ENCODE measurements at regions not wholly inside any gene's neighbourhood (a gene's known extent, or its start where the extent isn't known, plus 50 kb on each side); places are given as distances from the start of the nearest gene placed in this dataset.

GRCh38 chr11:26072614-26073153 lies 259.2 kb upstream of the ANO3 start:
- Histone ChIP-seq H3K27ac (no peak overlapping the region), H3K36me3 (ENCODE audit: low read depth) (no peaks in the 10 kb centered on the region), H3K4me3 (no peak overlapping the region), H3K4me1 (ENCODE audit: insufficient read depth) (no peaks in the 10 kb centered on the region), H3K9ac (no peak overlapping the region), H3K79me2 (ENCODE audit: insufficient read depth) (no peaks in the 10 kb centered on the region), H3K9me2 (ENCODE audit: insufficient read depth) (no peaks in the 10 kb centered on the region), H3K4me2 (ENCODE audit: unreplicated experiment) (no peak overlapping the region), H4K20me1 (ENCODE audit: insufficient read depth) (no peaks in the 10 kb centered on the region), H3F3A (ENCODE audit: insufficient read depth) (no peaks in the 10 kb centered on the region), H3K9me3 (ENCODE audit: low read depth) (no peaks in the 10 kb centered on the region), H3K27me3 (replicated peaks; ENCODE audit: insufficient read depth) (no peaks in the 10 kb centered on the region), H2AFZ (no peak overlapping the region)
- WGBS, 2 experiments (ENCODE audit: low coverage in 1 of 2, low lambda C conversion rate in 2 of 2, missing lambda C conversion rate in 2 of 2): 57 to 75% methylated on average over 3 of the region's 3 CpGs
- DNase-seq: no peak
- TF ChIP-seq EZH2 (IDR thresholded peaks at IDR 0.05; ENCODE audit: insufficient read depth, poor library complexity, severe bottlenecking) (no peak), EZH2phosphoT487 (IDR thresholded peaks at IDR 0.05; ENCODE audit: insufficient read depth, low read depth) (no peak)
- in situ Hi-C loops (cut with MboI): no loop called here

GRCh38 chr11:26073646-26074045 lies 258.3 kb upstream of the ANO3 start:
- H3K9ac ChIP-seq: no peak overlapping the region
- H3K27ac ChIP-seq: no peak overlapping the region
- no peaks in the 10 kb centered on the region for H3K9me3 ChIP-seq (ENCODE audit: low read depth)
- no peaks in the 10 kb centered on the region for H3K27me3 ChIP-seq (replicated peaks; ENCODE audit: insufficient read depth)
- no peaks in the 10 kb centered on the region for H3K79me2 ChIP-seq (ENCODE audit: insufficient read depth)
- H3F3A ChIP-seq (ENCODE audit: insufficient read depth): no peaks in the 10 kb centered on the region
- no peaks in the 10 kb centered on the region for H3K9me2 ChIP-seq (ENCODE audit: insufficient read depth)
- TF ChIP-seq EZH2 (IDR thresholded peaks at IDR 0.05; ENCODE audit: insufficient read depth, poor library complexity, severe bottlenecking) (no peak), EZH2phosphoT487 (IDR thresholded peaks at IDR 0.05; ENCODE audit: insufficient read depth, low read depth) (no peak)
- no peak overlapping the region for H3K4me3 ChIP-seq
- H3K4me1 ChIP-seq (ENCODE audit: insufficient read depth): no peaks in the 10 kb centered on the region
- H3K36me3 ChIP-seq (ENCODE audit: low read depth): no peaks in the 10 kb centered on the region
- H2AFZ ChIP-seq: no peak overlapping the region
- no peaks in the 10 kb centered on the region for H4K20me1 ChIP-seq (ENCODE audit: insufficient read depth)
- in situ Hi-C loops (cut with MboI): no loop called here
- no peak for DNase-seq
- no peak overlapping the region for H3K4me2 ChIP-seq (ENCODE audit: unreplicated experiment)

GRCh38 chr11:26076233-26076990 lies 255.5 kb upstream of the ANO3 start:
- Histone ChIP-seq H3K27me3 (replicated peaks; ENCODE audit: insufficient read depth) (no peaks in the 10 kb centered on the region), H3K27ac (no peak overlapping the region), H3K4me1 (ENCODE audit: insufficient read depth) (no peaks in the 10 kb centered on the region), H3K4me2 (ENCODE audit: unreplicated experiment) (no peak overlapping the region), H3K79me2 (ENCODE audit: insufficient read depth) (no peaks in the 10 kb centered on the region), H3F3A (ENCODE audit: insufficient read depth) (no peaks in the 10 kb centered on the region), H4K20me1 (ENCODE audit: insufficient read depth) (no peaks in the 10 kb centered on the region), H3K9ac (no peak overlapping the region), H2AFZ (no peak overlapping the region), H3K9me3 (ENCODE audit: low read depth) (no peaks in the 10 kb centered on the region), H3K4me3 (no peak overlapping the region), H3K36me3 (ENCODE audit: low read depth) (no peaks in the 10 kb centered on the region), H3K9me2 (ENCODE audit: insufficient read depth) (no peaks in the 10 kb centered on the region)
- 72 to 78% methylated on average over 3 of the region's 3 CpGs for WGBS, 2 experiments (ENCODE audit: low coverage in 1 of 2, low lambda C conversion rate in 2 of 2, missing lambda C conversion rate in 2 of 2)
- no peak for DNase-seq
- in situ Hi-C loops (cut with MboI): no loop called here
- no peak for TF ChIP-seq EZH2 (IDR thresholded peaks at IDR 0.05; ENCODE audit: insufficient read depth, poor library complexity, severe bottlenecking)
- TF ChIP-seq EZH2phosphoT487 (IDR thresholded peaks at IDR 0.05; ENCODE audit: insufficient read depth, low read depth): no peak

- Histone ChIP-seq H3K4me2 (ENCODE audit: unreplicated experiment) (no peak overlapping the region), H3K27ac (no peak overlapping the region), H4K20me1 (ENCODE audit: insufficient read depth) (no peaks in the 10 kb centered on the region), H3K9me3 (ENCODE audit: low read depth) (no peaks in the 10 kb centered on the region), H3K9ac (no peak overlapping the region), H3K4me1 (ENCODE audit: insufficient read depth) (no peaks in the 10 kb centered on the region), H3K9me2 (ENCODE audit: insufficient read depth) (no peaks in the 10 kb centered on the region), H3K79me2 (ENCODE audit: insufficient read depth) (no peaks in the 10 kb centered on the region), H3K36me3 (ENCODE audit: low read depth) (no peaks in the 10 kb centered on the region), H3K27me3 (replicated peaks; ENCODE audit: insufficient read depth) (no peaks in the 10 kb centered on the region), H2AFZ (no peak overlapping the region), H3K4me3 (no peak overlapping the region), H3F3A (ENCODE audit: insufficient read depth) (no peaks in the 10 kb centered on the region)
- 66 to 70% methylated on average over 5 of the region's 5 CpGs for WGBS, 2 experiments (ENCODE audit: low coverage in 1 of 2, low lambda C conversion rate in 2 of 2, missing lambda C conversion rate in 2 of 2)
- DNase-seq: peak; percentile 10
- in situ Hi-C loops (cut with MboI): no loop called here
- TF ChIP-seq EZH2 (IDR thresholded peaks at IDR 0.05; ENCODE audit: insufficient read depth, poor library complexity, severe bottlenecking) (no peak), EZH2phosphoT487 (IDR thresholded peaks at IDR 0.05; ENCODE audit: insufficient read depth, low read depth) (no peak)
These were observed 253.6 kb upstream of the ANO3 start for GRCh38 chr11:26078231-26078821.

Measured in GM23248 (cell line).